WTC11 (cell line): ENCODE measurements at regions not wholly inside any gene's neighbourhood (a gene's known extent, or its start where the extent isn't known, plus 50 kb on each side); places are given as distances from the start of the nearest gene placed in this dataset.

Source experiments
- ATAC-seq: fragments of 200-7000 bp; cut with Tn5 transposase; 2 replicates; pipeline ENCODE4 v1.10.0; 2021; ENCODE audit warnings: mild to moderate bottlenecking, moderate library complexity
- CTCF ChIA-PET: fragments of 300-600 bp; sonication (Branson Sonifier 250); formaldehyde crosslinking; loops from one replicate; lab custom pipeline; 2021; ENCODE audit warnings: antibody characterized with exemption; lab: Charles Lee
- POLR2A ChIA-PET: fragments of 350-600 bp; sonication (Branson Sonifier 250); formaldehyde crosslinking; loops from one replicate; lab custom pipeline; 2021; ENCODE audit warnings: antibody characterized with exemption; lab: Charles Lee
- DNase-seq: peaks from one replicate; pipeline ENCODE4 v3.0.0; 2021; ENCODE audit warnings: low spot score
- H3K27ac Mint-ChIP-seq: 2 replicates; pipeline ENCODE4 v1.8.0; 2021; ENCODE audit warnings: mixed read lengths
- H3K27me3 Mint-ChIP-seq: 2 replicates; pipeline ENCODE4 v1.8.0; 2021; ENCODE audit warnings: low read depth, mild to moderate bottlenecking, moderate library complexity, mixed read lengths
- H3K36me3 Mint-ChIP-seq: 2 replicates; pipeline ENCODE4 v1.8.0; 2021; ENCODE audit warnings: mixed read lengths
- H3K4me1 Mint-ChIP-seq: 2 replicates; pipeline ENCODE4 v1.8.0; 2022; ENCODE audit warnings: mixed read lengths
- H3K4me3 Mint-ChIP-seq: 2 replicates; pipeline ENCODE4 v1.8.0; 2021; ENCODE audit warnings: mild to moderate bottlenecking, moderate library complexity, mixed read lengths
- H3K9me3 Mint-ChIP-seq: 2 replicates; pipeline ENCODE4 v1.8.0; 2021; ENCODE audit warnings: mixed read lengths
- AR ChIP-seq: fragments of 250-450 bp; sonication (Bioruptor Pico); IDR thresholded peaks from 2 replicates; pipeline ENCODE4 v1.9.0; 2021; ENCODE audit warnings: mild to moderate bottlenecking
- ATF1 ChIP-seq: sonication (generic); formaldehyde crosslinking; IDR thresholded peaks from 2 replicates; pipeline ENCODE4 v1.8.1; 2023; ENCODE audit warnings: mild to moderate bottlenecking, moderate library complexity, missing genetic modification reagents
- CBFB ChIP-seq: sonication (generic); formaldehyde crosslinking; IDR thresholded peaks from 2 replicates; pipeline ENCODE4 v1.8.1; 2022; ENCODE audit warnings: mild to moderate bottlenecking, low read depth, missing genetic modification reagents
- CREB1 ChIP-seq: sonication (generic); formaldehyde crosslinking; IDR thresholded peaks from 2 replicates; pipeline ENCODE4 v1.8.0; 2023; ENCODE audit warnings: mild to moderate bottlenecking, missing genetic modification reagents
- E2F4 ChIP-seq: sonication (generic); formaldehyde crosslinking; IDR thresholded peaks from 2 replicates; pipeline ENCODE4 v1.8.1; 2022; ENCODE audit warnings: low read depth, mild to moderate bottlenecking, moderate library complexity, missing genetic modification reagents, borderline replicate concordance
- ELF4 ChIP-seq: sonication (generic); formaldehyde crosslinking; IDR thresholded peaks from 2 replicates; pipeline ENCODE4 v1.8.1; 2022; ENCODE audit warnings: low read depth, mild to moderate bottlenecking, moderate library complexity, missing genetic modification reagents
- FOXK1 ChIP-seq: sonication (generic); formaldehyde crosslinking; IDR thresholded peaks from 2 replicates; pipeline ENCODE4 v1.8.0; 2022; ENCODE audit warnings: mild to moderate bottlenecking, moderate library complexity, missing genetic modification reagents
- IRF2 ChIP-seq: sonication (generic); formaldehyde crosslinking; IDR thresholded peaks from 2 replicates; pipeline ENCODE4 v1.8.0; 2022; ENCODE audit warnings: low read depth, missing genetic modification reagents, borderline replicate concordance
- MYBL2 ChIP-seq: sonication (generic); formaldehyde crosslinking; IDR thresholded peaks from 2 replicates; pipeline ENCODE4 v1.8.1; 2023; ENCODE audit warnings: mild to moderate bottlenecking, moderate library complexity, missing genetic modification reagents
- NR2C2 ChIP-seq: sonication (generic); formaldehyde crosslinking; IDR thresholded peaks from 2 replicates; pipeline ENCODE4 v1.8.0; 2022; ENCODE audit warnings: mild to moderate bottlenecking, missing genetic modification reagents
- NR3C1 ChIP-seq: sonication (generic); formaldehyde crosslinking; conservative IDR thresholded peaks from 2 replicates; pipeline ENCODE4 v1.8.1; 2023; ENCODE audit warnings: low read depth, mild to moderate bottlenecking, missing genetic modification reagents
- SMAD4 ChIP-seq: sonication (generic); formaldehyde crosslinking; IDR thresholded peaks from 2 replicates; pipeline ENCODE4 v1.8.0; 2022; ENCODE audit warnings: mild to moderate bottlenecking, missing genetic modification reagents
- SOX15 ChIP-seq: fragments of 250-450 bp; sonication (Bioruptor Pico); IDR thresholded peaks from 2 replicates; pipeline ENCODE4 v1.9.0; 2021; ENCODE audit warnings: mild to moderate bottlenecking
- ZNF232 ChIP-seq: sonication (generic); formaldehyde crosslinking; IDR thresholded peaks from 2 replicates; pipeline ENCODE4 v1.8.0; 2022; ENCODE audit warnings: mild to moderate bottlenecking, missing genetic modification reagents
- TF ChIP-seq, protein P1 (sequence below): sonication (generic); formaldehyde crosslinking; conservative IDR thresholded peaks from 2 replicates; pipeline ENCODE4 v1.8.1; 2022; ENCODE audit warnings: mild to moderate bottlenecking, missing genetic modification reagents
- TF ChIP-seq, protein P2 (sequence below): sonication (generic); formaldehyde crosslinking; IDR thresholded peaks from 2 replicates; pipeline ENCODE4 v1.8.1; 2022; ENCODE audit warnings: mild to moderate bottlenecking, moderate library complexity, missing genetic modification reagents
- TF ChIP-seq, protein P3 (sequence below): sonication (generic); formaldehyde crosslinking; IDR thresholded peaks from 2 replicates; pipeline ENCODE4 v1.8.0; 2023; ENCODE audit warnings: missing genetic modification reagents, mild to moderate bottlenecking, borderline replicate concordance
- TF ChIP-seq, protein P4 (sequence below): sonication (generic); formaldehyde crosslinking; IDR thresholded peaks from 2 replicates; pipeline ENCODE4 v1.8.1; 2022; ENCODE audit warnings: low read depth, missing genetic modification reagents, borderline replicate concordance
- TF ChIP-seq, protein P5 (sequence below): sonication (generic); formaldehyde crosslinking; IDR thresholded peaks from 2 replicates; pipeline ENCODE4 v1.8.0; 2022; ENCODE audit warnings: mild to moderate bottlenecking, missing genetic modification reagents

DNA sequence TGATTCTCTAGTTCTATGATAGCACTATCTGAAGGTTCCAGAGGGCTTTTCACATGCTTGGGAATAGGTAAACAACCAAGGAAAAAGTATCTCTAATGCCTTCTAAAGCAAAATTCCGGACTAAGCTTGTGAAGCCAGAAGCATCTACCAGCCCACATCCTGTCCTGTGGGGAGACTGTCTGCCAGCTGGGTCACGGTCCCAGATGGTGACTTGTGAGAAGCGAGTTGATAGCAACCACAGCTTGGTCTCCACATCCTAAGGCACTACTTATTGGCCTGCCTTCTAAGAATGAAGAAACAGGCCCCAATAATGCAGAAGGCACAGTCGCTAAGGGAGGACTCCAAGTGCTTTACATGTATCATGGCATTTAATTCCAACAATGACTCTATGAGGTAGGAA, 184.1 kb upstream of the ADRA1B start:
- Mint-ChIP-seq H3K27me3 (no peaks in the 10 kb centered on the region; the same call in 1 of the 2 replicates), H3K9me3 (no peaks in the 10 kb centered on the region), H3K4me3 (no peak overlapping the region), H3K27ac (no peak overlapping the region), H3K36me3 (no peaks in the 10 kb centered on the region), H3K4me1 (peaks cover 3% of the 10 kb centered on the region; the same call in 1 of the 2 replicates)
- DNase-seq (no peak), ATAC-seq (no peak)
- ChIA-PET CTCF (no interaction called here), POLR2A (no interaction called here)
- TF ChIP-seq AR (CRISPR knock-in tag): no peak
- no peak for TF ChIP-seq ZNF232 (CRISPR knock-in tag)
- TF ChIP-seq CREB1: no peak
- TF ChIP-seq CBFB (CRISPR knock-in tag): no peak
- TF ChIP-seq FOXK1: no peak
- no peak for TF ChIP-seq E2F4 (CRISPR knock-in tag)
- TF ChIP-seq, protein P1, sequence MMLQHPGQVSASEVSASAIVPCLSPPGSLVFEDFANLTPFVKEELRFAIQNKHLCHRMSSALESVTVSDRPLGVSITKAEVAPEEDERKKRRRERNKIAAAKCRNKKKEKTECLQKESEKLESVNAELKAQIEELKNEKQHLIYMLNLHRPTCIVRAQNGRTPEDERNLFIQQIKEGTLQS (CRISPR knock-in tag): no peak
- no peak for TF ChIP-seq SOX15
- TF ChIP-seq MYBL2 (CRISPR knock-in tag): no peak
- TF ChIP-seq NR2C2: no peak
- TF ChIP-seq, protein P2, sequence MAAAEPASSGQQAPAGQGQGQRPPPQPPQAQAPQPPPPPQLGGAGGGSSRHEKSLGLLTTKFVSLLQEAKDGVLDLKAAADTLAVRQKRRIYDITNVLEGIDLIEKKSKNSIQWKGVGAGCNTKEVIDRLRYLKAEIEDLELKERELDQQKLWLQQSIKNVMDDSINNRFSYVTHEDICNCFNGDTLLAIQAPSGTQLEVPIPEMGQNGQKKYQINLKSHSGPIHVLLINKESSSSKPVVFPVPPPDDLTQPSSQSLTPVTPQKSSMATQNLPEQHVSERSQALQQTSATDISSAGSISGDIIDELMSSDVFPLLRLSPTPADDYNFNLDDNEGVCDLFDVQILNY (CRISPR knock-in tag): no peak
- TF ChIP-seq, protein P3, sequence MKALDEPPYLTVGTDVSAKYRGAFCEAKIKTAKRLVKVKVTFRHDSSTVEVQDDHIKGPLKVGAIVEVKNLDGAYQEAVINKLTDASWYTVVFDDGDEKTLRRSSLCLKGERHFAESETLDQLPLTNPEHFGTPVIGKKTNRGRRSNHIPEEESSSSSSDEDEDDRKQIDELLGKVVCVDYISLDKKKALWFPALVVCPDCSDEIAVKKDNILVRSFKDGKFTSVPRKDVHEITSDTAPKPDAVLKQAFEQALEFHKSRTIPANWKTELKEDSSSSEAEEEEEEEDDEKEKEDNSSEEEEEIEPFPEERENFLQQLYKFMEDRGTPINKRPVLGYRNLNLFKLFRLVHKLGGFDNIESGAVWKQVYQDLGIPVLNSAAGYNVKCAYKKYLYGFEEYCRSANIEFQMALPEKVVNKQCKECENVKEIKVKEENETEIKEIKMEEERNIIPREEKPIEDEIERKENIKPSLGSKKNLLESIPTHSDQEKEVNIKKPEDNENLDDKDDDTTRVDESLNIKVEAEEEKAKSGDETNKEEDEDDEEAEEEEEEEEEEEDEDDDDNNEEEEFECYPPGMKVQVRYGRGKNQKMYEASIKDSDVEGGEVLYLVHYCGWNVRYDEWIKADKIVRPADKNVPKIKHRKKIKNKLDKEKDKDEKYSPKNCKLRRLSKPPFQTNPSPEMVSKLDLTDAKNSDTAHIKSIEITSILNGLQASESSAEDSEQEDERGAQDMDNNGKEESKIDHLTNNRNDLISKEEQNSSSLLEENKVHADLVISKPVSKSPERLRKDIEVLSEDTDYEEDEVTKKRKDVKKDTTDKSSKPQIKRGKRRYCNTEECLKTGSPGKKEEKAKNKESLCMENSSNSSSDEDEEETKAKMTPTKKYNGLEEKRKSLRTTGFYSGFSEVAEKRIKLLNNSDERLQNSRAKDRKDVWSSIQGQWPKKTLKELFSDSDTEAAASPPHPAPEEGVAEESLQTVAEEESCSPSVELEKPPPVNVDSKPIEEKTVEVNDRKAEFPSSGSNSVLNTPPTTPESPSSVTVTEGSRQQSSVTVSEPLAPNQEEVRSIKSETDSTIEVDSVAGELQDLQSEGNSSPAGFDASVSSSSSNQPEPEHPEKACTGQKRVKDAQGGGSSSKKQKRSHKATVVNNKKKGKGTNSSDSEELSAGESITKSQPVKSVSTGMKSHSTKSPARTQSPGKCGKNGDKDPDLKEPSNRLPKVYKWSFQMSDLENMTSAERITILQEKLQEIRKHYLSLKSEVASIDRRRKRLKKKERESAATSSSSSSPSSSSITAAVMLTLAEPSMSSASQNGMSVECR (CRISPR knock-in tag): no peak
- no peak for TF ChIP-seq NR3C1 (CRISPR knock-in tag)
- no peak for TF ChIP-seq ATF1 (CRISPR knock-in tag)
- TF ChIP-seq, protein P4, sequence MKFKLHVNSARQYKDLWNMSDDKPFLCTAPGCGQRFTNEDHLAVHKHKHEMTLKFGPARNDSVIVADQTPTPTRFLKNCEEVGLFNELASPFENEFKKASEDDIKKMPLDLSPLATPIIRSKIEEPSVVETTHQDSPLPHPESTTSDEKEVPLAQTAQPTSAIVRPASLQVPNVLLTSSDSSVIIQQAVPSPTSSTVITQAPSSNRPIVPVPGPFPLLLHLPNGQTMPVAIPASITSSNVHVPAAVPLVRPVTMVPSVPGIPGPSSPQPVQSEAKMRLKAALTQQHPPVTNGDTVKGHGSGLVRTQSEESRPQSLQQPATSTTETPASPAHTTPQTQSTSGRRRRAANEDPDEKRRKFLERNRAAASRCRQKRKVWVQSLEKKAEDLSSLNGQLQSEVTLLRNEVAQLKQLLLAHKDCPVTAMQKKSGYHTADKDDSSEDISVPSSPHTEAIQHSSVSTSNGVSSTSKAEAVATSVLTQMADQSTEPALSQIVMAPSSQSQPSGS (CRISPR knock-in tag): no peak
- TF ChIP-seq IRF2: no peak
- TF ChIP-seq SMAD4 (CRISPR knock-in tag): no peak
- TF ChIP-seq ELF4 (CRISPR knock-in tag): no peak
- TF ChIP-seq, protein P5, sequence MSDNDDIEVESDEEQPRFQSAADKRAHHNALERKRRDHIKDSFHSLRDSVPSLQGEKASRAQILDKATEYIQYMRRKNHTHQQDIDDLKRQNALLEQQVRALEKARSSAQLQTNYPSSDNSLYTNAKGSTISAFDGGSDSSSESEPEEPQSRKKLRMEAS (CRISPR knock-in tag): no peak
